GM19351 (cell line): ENCODE measurements at regions not wholly inside any gene's neighbourhood (a gene's known extent, or its start where the extent isn't known, plus 50 kb on each side); places are given as distances from the start of the nearest gene placed in this dataset.
"Not testable (repeated sequence)": the region's sequence is repeated elsewhere in the genome, so short reads cannot be mapped to it uniquely, and the experiment has no call there.

Experiments
- ATAC-seq: cut with Tn5 transposase; IDR thresholded peaks from one replicate; pipeline ENCODE4 v1.9.1; 2021; ENCODE audit warnings: mild to moderate bottlenecking, moderate library complexity; ENCODE audit not compliant: unreplicated experiment

DNA sequence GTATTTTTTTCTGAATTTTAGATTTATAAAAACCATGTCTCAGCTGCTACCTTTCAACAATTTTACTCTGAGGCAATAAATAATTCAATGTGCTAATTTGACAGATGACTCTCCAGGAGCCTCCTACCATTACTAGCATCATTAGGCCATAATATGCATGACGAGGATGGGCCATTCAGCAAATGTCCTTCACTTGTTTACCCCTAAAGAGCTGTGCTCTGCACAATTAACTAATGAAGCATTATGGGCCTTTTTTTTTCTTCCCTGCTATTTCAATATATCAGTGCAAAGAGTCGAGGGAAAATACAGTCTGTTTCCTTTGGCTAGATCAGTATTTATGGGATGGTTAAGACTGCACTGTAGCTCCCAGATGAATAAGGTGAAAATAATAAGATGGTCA, 627.2 kb downstream of the ISL1 start:
- no peak for ATAC-seq

GRCh38 chr5:52013523-52013922, 630.3 kb downstream of the ISL1 start:
- no peak for ATAC-seq

DNA sequence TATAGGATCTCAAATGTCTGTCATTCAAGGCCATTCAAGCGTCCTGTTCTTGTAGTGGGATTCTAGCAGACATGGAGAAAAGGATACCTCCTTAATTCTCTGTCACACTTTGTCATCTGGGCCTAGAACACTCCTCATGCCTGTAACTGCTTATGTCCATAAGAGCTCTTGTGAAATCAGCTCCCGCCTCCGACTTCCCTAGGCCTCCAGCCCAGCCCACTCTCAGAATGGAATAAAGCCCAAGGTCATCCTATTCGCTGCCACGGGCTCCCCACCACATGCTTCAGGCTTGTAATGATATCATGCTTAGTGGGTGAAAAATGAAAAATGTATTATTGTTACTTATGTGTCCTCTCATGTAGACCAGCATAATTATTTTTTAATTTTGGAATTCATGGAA, 632.5 kb downstream of the ISL1 start:
- ATAC-seq = no peak

GRCh38 chr5:52017567-52017966, 634.3 kb downstream of the ISL1 start:
- ATAC-seq = no peak

DNA sequence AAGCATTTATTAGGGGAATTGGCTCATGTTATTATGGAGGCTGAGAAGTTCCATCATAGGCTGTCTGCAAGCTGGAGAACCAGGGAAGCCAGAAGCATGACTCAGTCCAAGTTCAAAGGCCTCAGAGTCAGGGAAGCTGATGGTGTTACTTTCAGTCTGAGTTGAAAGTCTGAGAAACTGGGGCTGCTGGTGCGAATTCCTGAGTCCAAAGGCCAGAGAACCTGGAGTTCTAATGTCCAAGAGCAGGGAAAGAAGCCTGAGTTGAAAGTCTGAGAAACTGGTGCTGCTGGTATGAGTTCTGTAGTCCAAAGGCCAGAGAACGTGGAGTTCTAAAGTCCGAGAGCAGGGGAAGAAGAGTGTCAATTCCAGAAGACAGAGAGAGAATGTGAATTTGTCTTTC, 641.1 kb downstream of the ISL1 start:
- no peak for ATAC-seq

- ATAC-seq = not testable (repeated sequence)
Observed at GRCh38 chr5:52029836-52030235, 646.6 kb downstream of the ISL1 start.

DNA sequence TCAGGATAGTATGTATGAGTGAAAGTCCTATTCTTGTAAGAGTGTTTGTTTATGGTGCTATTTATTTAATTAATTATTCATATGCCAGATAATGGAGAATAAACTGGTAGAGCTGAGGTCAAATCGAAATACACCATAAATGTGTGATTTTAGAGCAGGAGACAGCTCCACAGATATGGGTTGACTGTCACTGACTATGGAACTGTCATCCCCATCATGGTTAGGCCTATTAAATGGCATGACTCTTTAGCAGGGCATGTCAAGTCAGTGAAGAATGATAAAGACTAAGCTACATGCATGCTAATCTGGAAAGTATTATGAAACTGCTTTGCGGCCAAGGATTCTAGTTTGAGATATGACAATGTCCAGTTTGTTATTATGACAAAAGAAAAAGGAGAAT, 658.6 kb downstream of the ISL1 start:
- no peak for ATAC-seq

DNA sequence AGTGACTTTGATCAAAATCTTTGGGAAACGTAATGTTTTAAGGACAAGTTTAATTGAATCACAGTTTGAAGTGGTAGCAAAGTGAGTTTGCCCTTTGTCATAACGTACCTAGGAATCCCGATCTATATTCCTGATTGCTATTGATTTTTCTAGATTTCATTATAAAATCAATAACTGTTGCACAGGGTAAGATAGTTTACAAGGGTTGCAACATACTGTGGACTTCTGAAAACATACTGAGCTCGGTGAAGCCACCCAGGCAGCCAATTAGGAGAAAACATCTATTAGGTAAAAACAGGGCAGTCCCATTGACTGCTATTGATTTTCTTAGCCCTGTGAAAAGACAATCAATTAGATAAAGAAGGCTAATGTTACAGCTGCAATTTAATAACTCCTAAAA, 659.9 kb downstream of the ISL1 start:
- ATAC-seq = no peak

DNA sequence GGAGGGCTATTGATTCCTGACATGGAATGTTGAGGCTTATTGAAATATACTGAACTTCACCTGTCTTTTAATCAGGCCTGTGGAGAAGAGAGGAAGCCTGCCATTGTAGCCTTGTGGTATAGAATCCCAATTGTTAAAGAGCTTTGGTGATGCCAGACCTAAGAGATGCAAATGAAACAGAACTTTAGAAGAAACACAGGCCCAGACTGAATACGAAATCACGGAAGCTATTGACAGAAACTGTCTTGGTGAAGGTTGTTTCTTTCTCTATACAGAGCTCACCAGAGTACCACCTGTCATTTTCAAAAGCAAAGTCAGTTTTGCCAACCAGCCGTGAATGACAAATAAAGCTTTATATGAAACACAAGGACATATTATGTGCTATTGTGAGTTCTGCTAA, 660.3 kb downstream of the ISL1 start:
- no peak for ATAC-seq

- no peak for ATAC-seq
Observed at GRCh38 chr5:52051759-52052158, 668.5 kb downstream of the ISL1 start.

- ATAC-seq = no peak
Observed at GRCh38 chr5:52063186-52063585, 679.9 kb downstream of the ISL1 start.

DNA sequence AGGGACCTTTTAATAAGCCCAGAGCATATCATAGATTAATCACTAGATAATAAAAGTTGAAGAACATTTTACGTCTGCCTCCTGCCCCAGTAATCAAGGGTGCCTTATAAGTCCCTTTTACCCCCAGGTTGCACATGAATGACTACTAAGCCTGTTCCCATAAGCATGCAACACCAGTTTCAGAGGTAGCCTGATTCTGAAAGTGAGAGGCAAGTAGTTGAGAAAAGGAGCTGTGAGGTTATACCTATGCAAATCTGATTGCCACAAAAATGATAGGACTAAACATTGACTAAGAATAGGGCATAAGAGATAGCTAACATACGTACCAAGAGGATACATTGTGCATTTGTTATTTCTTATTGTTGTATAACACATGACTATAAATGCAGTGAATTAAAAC, 681.9 kb downstream of the ISL1 start:
- no peak for ATAC-seq

GRCh38 chr5:52069997-52070396, 686.7 kb downstream of the ISL1 start:
- no peak for ATAC-seq

- ATAC-seq = no peak
Observed at GRCh38 chr5:52073993-52074689, 690.9 kb downstream of the ISL1 start.

GRCh38 chr5:52077941-52078815, 694.9 kb downstream of the ISL1 start:
- no peak for ATAC-seq

- ATAC-seq = not testable (repeated sequence)
Observed at GRCh38 chr5:52102311-52102710, 685.4 kb upstream of the ITGA1 start.

GRCh38 chr5:52107210-52107905, 680.4 kb upstream of the ITGA1 start:
- ATAC-seq = no peak

- no peak for ATAC-seq
Observed at GRCh38 chr5:52119768-52120167, 667.9 kb upstream of the ITGA1 start.

DNA sequence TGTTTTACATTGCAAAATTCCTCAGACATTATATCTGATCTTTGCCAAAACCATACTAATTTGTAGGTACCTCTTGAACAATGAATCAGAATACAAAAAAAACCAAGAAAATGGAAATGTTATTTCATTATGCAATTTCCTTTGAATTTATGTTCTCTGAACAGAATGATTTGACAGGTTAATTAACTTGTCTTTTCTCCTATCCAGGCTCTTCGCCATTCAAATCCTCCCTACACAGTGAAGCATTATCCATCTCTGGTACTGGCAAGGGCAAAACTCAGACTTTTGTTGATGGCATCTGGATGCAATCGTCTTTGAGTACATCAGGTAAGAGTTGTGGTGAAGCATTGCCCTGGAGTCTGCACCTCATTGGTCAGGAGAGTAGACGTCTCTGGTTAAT, 655.7 kb upstream of the ITGA1 start:
- no peak for ATAC-seq

- ATAC-seq = no peak
Observed at GRCh38 chr5:52134013-52134650, 653.6 kb upstream of the ITGA1 start.

DNA sequence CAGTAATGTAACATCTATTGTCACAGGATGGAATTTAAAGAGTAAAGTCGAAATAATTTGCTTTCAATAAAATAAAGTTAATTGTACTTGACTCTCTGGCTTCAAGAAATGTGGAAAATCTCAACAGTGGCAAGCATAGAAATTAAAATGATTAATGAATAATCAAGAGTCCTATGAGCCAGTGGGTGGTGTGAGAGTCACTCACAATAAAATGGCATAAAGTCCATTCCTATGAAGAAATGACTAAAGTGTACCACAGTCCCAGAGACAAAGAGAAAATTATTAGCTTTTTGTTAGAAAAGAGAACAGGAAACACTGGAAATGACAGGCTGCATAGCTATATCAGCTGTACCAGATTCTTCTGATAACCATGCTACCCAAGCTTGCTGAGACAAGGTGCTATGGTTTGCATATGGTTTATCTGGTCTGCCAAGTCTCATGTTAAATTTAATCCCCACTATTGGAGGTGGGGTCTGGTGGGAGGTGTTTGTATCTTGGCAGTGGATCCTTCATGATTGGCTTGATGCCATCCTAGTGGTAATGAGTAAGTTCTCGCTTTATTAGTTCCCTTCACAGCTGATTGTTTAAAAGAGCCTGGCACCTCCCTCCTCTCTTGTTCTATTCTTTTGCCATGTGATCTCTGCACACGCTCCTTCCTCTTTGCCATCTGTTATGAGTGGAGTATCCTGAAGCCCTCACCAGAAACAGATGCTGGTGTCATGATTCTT, 647.7 kb upstream of the ITGA1 start:
- no peak for ATAC-seq
